NCI-H2107 treated with DMSO at 0.1 percent for 48 hours (cell line): ENCODE measurements at regions not wholly inside any gene's neighbourhood (a gene's known extent, or its start where the extent isn't known, plus 50 kb on each side); places are given as distances from the start of the nearest gene placed in this dataset.
"Not testable (repeated sequence)": the region's sequence is repeated elsewhere in the genome, so short reads cannot be mapped to it uniquely, and the experiment has no call there.

Experiments
- DNase-seq: peaks from one replicate; lab custom pipeline; 2025; ENCODE audit not compliant: unreplicated experiment; lab: John Stamatoyannopoulos, UW

DNA sequence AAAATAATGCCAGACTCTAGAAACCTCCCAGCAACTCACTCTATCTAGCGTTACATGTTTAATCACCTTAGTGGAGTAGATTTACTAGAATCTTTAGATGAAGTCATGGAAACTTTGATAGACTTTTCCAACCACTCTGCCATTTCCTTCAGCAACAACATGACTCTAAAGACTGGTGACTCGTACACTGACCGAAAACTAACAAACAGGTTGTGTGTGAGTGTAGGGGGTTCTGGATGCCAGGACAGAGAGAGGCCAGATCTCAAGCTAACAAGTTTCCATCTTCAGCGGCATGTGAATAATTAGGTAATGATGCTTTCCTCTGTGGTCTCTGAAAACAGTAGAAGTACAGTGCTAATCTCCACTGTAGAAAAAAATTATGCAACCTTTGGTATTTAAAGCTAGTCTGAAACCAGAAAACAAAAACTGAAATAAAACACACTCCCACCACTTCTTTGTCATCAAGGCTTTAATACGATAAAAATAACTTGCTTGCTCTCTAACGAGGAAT, 286.4 kb downstream of the PRDM5 start:
- DNase-seq, result no peak

DNA sequence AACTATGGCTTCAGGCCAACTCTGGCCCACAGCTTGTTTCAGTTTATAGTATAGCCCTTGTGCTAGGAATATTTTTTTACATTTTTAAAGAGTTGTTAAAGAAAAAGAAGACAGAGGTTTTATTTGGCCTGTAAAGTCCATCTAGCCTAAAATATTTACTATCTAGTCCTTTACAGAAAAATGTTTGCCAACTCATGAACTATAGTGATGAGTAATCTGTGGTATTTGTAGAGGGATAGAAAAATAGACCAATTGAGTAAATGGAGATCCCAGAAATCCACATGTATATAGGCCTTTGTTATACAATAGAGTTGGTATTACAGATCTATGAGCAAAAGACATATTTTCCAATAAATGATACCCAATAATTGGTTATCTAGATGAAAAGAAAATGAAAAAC, 288.7 kb downstream of the PRDM5 start:
- no peak for DNase-seq

DNA sequence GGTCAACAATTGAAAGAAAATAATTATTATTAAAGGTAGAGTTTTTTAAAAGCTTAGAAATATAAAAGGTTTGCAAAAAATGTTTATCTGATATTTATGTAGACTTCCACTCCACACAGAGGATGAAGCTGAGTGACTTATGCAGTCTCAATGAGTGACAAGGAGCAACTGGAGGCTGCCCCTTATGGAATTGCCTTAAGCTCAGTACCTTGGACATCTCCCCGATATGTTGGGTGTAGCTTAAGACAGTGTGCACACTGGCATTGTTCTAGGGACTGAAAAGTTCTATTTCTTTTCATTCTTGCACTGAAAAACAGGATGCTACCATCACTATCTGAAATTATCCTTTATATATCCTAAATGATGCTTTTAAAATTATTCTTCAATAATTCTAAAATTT, 292.1 kb downstream of the PRDM5 start:
- DNase-seq, result no peak

DNA sequence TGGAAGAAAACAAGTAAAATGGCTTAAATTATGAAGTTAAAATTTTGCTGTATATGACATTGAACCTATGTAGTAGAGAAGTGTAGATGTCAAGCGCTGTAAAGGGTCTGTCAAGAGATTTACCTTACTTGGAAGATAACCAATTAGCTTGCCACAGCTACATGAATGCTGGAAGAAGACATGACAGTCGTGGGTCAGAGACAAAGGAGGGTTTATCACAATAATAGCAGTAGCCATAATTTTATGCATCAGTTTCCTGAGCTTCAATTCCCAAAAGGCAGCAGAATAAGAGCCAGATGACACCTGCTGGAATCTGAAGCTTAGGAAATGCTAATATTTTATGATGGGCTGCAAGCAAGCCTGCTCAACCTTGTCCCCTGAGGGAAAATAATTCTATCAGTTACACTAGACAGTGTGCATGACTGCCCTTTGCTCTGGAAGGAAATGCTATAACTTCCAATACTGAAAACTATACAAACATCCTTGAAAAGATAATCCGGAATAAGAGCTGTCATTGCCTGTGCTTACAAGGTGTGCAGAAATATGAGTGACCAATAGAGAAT, 292.9 kb downstream of the PRDM5 start:
- no peak for DNase-seq

DNA sequence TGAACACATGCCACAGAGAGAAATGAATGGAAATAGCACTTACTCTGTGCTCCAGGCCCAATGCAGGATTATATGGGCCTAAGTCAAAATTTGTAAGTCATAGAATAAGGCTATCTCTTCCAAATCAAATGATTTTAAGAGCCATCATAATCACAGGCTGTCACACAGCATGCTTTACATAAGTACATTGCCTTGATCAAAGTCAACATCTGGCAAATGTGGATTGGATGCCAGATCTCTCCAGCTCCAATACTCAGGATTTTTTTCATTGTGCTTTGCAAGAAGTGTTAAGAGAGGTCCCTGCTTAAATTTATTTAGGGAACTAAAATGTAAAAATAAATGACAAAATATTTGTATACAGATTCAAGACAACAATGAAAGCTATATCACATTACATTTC, 299.9 kb downstream of the PRDM5 start:
- no peak for DNase-seq

DNA sequence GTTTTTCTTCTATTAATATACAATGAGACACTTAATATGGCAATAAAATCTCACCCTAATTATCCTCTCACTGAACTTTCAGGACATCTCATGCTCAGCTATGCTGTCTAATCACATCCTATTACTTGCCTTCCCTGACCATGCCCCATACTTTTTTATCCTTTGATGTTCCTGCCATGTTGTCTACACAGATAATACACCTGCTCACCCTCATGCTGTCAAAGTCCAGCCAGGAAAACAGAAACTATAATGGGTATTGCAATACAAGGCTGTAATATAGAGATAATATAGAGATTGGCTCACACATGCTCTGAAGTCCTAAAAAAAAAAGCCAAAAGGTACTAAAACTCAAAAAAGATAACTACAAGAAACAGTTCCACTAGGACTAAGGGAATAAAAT, 305.4 kb downstream of the PRDM5 start:
- DNase-seq, result no peak

DNA sequence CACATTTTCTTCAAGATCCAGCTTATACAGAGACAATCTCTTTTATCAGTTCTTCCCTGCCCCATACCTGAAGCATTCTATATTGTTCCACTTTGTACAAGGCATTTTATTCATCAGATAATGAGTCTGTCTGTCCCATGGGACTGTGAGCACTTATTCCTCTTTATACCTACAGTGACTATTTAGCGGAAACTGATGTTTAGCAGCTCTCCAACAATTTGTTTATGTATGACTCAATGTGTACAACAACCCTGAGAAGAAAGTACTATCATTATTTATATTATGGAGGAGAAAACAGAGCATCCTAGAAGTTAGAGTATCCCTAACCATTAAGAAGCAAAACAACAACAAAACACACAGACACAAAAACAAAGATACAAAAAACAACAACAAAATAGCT, 306.5 kb downstream of the PRDM5 start:
- DNase-seq, result no peak

DNA sequence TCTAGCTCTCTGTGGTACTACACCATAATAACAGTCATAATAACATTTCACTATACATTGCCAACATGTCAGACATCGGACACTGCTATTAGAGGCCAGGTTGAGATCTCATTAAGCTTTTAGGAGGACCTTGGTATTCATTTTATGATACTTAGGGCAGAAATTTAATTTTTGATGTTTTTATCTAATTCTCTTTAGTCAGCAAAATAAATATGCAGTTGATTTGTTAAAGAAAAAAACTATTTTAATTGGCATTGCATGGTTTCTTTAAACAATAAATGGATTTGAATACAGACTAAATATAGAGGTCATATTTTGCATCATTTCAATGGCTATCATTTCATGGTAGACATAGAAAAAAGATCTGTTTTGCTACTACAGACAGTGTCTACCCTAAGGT, 308.7 kb downstream of the PRDM5 start:
- no peak for DNase-seq

DNA sequence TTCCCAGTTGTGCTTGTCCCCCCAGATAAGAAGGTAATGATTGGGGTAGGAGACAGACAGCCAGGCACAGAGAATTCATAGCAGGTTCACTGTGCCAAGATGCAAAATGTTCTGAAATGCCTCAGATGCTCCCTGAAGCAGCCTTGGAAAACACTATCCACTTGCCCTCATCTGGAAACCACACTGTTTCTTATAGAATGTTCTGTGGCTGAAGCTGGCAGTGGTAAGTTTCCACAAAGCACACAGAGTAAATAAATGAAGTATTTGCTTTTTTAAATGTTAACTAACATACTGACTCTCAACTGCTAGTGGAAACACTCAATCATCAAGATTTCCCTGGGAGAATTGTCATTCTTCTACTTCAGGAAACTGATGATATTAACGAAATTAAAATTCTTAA, 311.4 kb downstream of the PRDM5 start:
- DNase-seq, result no peak

DNA sequence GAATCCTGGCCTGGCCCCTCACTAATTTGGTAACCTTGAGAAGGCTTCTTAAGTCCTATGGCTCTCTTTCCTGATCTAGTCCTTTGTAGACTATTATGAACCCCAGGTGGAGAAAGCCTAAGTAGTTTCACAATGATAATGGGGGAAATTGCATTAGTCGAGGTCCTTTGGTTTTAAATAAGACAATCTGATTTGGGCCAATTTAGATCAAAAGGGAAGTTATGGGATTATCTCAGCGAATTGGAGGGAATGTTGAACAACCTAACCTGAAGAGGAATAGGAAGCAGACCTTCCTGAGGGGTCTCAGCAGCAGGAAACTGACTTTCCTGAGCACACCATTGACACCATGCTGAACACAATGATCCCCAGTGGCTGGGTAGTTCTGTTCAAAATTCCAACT, 331.5 kb downstream of the PRDM5 start:
- no peak for DNase-seq

DNA sequence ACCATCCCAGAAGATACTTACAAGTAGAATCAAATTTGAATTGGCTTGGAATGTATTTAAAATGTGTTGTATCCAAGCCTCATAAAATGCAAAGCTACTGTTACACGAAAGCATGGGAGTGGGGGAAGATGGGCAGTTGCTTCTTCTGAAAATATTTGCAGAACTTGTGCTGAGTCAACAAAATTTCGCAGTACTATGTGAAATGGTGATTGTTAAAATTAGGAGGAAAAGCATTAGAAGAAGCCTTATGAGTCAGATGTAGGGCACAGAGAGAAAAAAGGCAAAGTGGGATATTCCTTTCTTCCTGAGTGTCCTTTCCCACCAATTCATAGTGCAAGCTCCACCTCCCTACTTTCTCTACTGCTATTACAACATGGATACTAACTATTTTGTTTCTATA, 332.7 kb downstream of the PRDM5 start:
- DNase-seq, result no peak

DNA sequence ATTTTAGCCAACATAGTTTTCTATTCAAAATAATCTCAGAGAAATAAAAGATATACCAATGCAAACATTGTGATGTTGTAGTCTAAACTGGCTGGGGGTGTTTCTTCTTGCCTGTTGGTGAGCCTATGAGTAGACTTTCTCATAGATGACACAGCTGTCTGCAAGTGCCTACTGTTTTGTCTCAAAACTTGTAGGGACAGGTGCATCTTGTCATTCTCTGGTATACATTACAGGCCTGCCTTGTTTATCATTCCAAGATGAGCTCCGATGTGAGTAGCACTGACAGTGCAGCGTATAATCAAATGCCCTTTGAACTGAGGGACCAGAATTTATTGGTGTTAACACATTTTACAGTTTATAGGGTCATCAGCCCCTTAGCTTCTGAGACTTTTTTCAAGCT, 353.8 kb downstream of the PRDM5 start:
- DNase-seq, result no peak

DNA sequence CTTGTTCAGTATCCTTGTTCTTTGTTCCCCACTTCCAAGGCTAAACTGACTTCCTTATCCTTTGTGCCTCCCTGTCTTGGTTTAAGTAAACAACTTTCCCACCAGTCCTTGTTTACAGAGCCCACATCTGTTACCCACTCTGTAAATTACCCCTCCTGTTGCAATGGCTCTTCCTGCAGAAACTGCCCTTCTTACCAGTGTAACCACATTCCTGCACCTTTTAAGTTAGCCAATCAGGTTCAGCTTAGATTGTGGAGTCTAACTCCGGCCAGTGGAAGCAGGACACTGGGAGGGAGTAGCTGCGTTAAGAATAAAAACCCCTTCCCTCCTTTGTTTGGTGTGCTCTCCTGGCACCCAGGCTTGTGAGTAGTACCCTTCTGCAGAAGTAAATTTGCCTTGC, 360.9 kb downstream of the PRDM5 start:
- DNase-seq, result no peak

DNA sequence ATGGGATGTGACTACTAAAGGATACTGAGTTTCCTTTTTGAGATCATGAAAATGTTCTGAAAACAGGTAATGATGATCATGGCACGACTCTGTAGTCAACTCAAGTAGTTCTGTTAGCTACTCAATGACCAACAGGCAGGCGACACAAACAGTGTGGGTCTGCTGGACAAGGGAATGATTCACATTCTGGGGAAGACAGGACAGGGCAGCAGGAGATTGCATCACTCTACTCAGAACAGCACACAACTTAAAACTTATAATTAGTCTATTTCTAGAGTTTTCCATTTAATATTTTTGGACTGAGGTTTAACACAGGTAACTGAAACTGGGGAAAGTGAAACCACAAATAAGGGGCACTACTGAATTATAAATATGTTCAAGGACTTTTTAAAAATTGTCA, 365.2 kb downstream of the PRDM5 start:
- DNase-seq, result no peak

DNA sequence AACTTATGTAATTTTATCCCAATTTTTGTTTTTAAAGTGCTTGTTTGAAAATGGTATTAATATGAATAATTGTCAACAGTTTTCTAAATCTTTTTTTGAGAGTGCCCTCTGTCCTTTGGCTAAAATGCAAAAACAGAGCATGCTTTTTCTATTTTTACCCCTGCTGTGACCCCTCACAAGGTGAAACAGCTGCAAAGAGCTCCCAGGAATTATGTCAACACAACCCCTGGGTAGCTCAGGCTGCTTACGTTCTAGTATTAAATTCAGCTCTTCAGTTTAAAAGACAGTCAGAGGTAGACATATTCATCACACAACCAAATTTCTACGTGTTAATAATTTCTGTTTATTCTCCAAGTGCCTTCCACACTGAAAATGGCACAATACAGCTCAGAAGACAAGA, 367.5 kb downstream of the PRDM5 start:
- DNase-seq, result no peak

DNA sequence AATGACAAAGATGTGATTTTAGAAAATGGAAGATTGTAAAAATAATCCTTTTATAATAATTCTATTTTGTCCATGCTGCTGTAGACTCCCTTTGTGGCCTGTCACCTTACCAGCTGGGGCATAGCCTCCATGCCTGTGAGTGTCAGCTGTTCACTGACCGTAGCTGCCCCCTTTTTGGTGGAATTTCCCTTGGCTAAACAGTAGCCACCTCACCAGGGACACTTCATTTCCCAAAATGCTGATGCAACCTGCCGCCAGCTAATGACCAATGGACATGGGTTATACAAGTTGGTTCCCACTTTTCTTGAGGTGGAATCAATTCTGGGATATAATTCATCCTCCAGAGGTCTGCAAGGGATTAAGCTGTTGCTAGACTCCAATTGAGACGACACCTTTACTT, 368.4 kb downstream of the PRDM5 start:
- DNase-seq, result no peak

DNA sequence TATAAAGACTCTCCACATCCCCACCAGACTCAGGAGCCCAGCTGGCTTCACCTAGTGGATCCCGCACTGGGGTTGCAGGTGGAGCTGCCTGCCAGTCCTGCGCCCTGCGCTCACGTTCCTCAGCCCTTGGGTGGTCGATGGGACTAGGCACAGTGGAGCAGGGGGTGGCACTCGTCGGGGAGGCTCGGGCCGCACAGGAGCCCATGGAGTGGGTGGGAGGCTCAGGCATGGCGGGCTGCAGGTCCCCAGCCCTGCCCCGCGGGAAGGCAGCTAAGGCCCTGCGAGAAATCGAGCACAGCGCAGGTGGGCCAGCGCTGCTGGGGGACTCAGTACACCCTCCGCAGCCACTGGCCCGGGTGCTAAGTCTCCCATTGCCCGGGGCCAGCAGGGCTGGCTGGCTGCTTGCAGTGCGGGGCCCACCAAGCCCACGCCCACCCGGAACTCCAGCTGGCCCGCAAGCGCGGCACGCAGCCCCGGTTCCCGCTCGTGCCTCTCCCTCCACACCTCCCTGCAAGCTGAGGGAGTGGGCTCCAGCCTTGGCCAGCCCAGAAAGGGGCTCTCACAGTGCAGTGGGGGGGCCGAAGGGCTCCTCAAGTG, 371.8 kb downstream of the PRDM5 start:
- not testable (repeated sequence) for DNase-seq

DNA sequence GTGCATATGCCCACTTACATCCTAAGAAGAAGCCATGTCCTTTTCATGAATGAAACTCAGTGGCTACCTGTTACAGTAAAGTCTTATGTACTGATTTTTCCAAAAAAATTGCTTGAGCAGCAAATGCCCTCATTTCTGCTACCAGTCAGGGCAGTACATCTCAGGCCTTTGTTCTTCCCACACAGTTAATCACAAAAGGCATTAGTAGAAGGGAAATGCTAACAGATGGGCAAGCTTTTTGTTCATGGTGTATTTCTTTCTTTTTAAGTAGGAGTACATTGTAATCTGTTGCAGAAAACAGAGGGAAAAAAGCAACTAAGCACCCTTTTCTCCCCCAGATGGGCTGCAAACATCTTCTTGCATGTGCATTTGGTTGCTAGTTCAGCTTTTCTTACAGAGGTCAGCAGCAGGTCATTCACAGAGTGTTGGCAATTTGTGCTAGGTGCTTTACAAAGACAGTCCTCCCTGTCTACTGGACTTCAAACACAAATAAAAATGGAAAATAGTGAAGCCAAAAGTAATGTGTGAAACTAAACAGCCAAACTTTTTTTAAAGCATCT, 373.4 kb downstream of the PRDM5 start:
- DNase-seq, result no peak

DNA sequence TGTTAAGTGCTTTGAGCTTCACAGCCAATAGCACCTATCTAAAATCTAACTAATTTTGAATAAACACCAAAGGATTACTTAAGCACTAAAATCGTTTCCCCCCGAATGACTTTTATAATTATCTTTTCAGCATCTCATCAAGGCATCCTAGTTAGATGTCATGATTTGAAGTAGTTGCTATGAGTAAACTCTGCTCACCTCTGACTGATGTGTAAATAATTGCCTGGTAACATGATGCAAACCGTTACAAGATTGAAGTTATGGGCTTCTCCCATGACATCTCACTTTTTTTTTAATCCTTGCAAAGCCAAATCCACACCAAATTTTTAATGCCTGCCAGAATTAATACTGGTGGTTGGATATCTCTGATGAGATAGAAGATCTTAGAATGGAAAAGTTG, 377.1 kb downstream of the PRDM5 start:
- DNase-seq, result no peak

DNA sequence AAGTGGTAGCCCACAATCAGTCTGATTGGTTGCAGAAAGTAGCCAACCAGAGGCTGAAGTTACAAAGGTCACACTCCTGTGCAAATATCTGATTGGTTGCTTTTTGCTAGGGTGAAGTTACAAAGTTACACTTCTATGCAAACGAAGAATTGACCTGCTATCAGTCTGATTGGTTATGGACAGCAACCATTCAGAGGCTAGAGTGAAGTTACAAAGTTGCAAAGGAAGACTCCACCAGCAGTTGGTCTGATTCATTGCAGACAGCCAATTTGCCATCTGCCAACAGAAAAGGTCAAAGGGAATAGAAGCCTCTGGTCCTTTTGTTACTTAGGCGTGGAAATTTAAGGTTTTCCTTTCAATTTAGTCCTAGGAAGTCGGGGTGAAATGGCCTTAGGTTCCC, 377.7 kb downstream of the PRDM5 start:
- DNase-seq, result no peak

DNA sequence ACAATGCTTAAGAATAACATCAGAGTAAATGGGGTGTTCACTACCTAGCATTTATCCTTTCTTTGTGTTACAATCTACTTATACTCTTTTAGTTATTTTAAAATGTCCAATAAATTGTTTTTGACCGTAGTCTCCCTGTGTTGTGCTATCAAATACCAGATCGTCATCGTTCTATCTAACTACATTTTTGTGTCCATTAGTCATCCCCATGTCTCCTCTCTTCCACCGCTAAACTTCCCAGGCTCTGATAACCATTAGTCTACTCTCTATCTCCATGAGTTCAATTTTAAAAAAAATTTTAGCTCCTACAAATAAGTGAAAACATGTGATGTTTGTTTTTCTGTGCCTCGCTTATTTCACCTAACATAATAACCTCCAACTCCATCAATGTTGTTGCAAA, 381.9 kb downstream of the PRDM5 start:
- no peak for DNase-seq

DNA sequence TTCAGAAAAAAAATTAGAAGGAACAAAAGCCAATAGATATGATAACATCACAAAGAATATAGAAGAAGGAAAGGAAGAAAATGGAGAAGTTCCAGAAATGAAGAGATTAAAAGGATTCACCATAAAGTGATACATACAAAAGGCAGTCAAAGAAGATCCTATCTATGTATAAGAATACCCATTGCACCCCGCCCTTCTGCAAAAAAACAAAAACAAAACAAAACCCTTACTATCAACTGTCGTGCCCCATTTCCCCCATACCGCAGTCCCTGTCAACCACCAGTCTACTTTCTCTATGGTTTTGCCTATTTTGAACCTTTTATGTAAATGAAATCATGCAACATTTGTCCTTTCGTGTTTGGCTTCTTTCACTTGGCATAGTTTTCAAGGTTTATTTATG, 385.6 kb downstream of the PRDM5 start:
- no peak for DNase-seq

DNA sequence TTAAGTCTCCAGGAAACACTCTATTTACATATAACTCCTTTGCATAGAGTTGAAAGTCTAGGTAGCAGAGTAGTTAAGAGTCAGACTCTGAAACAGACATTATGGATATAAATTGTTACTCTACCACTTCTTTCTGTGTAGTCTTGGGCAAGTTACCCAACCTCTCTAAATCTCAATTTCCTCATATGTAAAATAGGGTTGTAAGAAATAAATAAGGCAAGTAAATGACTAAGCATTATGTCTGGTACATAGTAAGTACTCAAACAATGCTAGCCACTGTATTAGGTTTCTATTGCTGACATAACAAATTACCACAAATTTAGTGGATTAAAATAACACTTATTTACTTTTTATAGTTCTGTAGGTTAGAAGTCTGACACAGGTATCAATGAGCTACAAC, 394.1 kb downstream of the PRDM5 start:
- no peak for DNase-seq
